Stomach (tissue), 8 donors: ENCODE measurements at regions not wholly inside any gene's neighbourhood (a gene's known extent, or its start where the extent isn't known, plus 50 kb on each side); places are given as distances from the start of the nearest gene placed in this dataset.

ENCODE experiments used
- DNase-seq, 2 donors: peaks; one replicate each; pipeline versions ENCODE4 v3.0.0 to v3.0.0-alpha.2; 2013 to 2019
- H3K27ac ChIP-seq, 5 donors: fragments of 200-600 bp in 4 of 5; sonication (generic) in 4 of 5; one replicate each; pipeline ENCODE4 v1.5.1; 2013 to 2019; ENCODE audit warnings: mild to moderate bottlenecking in 1 of 5, moderate library complexity in 1 of 5
- H3K27me3 ChIP-seq, 3 donors: fragments of 200-600 bp; sonication (generic); one replicate each; pipeline ENCODE4 v1.5.1; 2017 to 2019; ENCODE audit warnings: mixed run types in 1 of 3
- H3K36me3 ChIP-seq, 4 donors: fragments of 200-600 bp; sonication (generic); 1 replicate in 3 of 4; 2 replicates in 1 of 4; pipeline ENCODE4 v1.5.1; 2016 to 2019
- H3K4me1 ChIP-seq, 4 donors: fragments of 200-600 bp; sonication (generic); one replicate each; pipeline ENCODE4 v1.5.1; 2016 to 2019
- H3K4me3 ChIP-seq, 4 donors: fragments of 200-600 bp; sonication (generic) in 3 of 4; one replicate each; pipeline ENCODE4 v1.5.1; 2016 to 2019; ENCODE audit warnings: mild to moderate bottlenecking in 1 of 4
- H3K9me3 ChIP-seq, 4 donors: fragments of 200-600 bp; sonication (generic); one replicate each; pipeline ENCODE4 v1.5.1; 2016 to 2019
- CTCF ChIP-seq, 7 experiments: fragments of 450-650 bp in 4 of 7; fragments of 200-600 bp in 3 of 7; sonication (generic) in 3 of 7; IDR thresholded peaks; one replicate each; pipeline ENCODE4 v1.5.1; 2016 to 2019; ENCODE audit warnings: antibody characterized with exemption in 7 of 7, control low read depth in 2 of 7, mild to moderate bottlenecking in 1 of 7
- EP300 ChIP-seq: sonication (generic); formaldehyde crosslinking; IDR thresholded peaks from one replicate; pipeline ENCODE4 v1.6.1; 2017; ENCODE audit warnings: antibody characterized with exemption
- POLR2A ChIP-seq, 4 donors: fragments of 450-650 bp; IDR thresholded peaks; one replicate each; pipeline ENCODE4 v1.6.1; 2016; ENCODE audit warnings: antibody characterized with exemption in 4 of 4, control low read depth in 2 of 4, mild to moderate bottlenecking in 1 of 4, moderate library complexity in 1 of 4
- POLR2AphosphoS5 ChIP-seq, 3 donors: sonication (generic); formaldehyde crosslinking; IDR thresholded peaks; one replicate each; pipeline ENCODE4 v1.6.1; 2016; ENCODE audit warnings: antibody characterized with exemption in 3 of 3
- WGBS, 5 donors: extraction: QIAGEN DNeasy Blood & Tissue Kit in 3 of 5; methylation state at CpG; one replicate each; pipeline versions ENCODE4 v1.1.5 to v1.1.7; 2013 to 2018; 5-methylcytosine and 5-hydroxymethylcytosine counted together
- intact Hi-C: fragments of 100-400 bp; cut with DNase I; formaldehyde crosslinking; loops from one replicate; pipeline ENCODE4 v1.15.1; 2023; ENCODE audit warnings: low total_unique reads
- donor health status: healthy with polysubstance abuse.
- donor health status: Bipolar disorder and iron deficiency.
- donor health status: healthy.

- no peak for TF ChIP-seq POLR2AphosphoS5 (IDR thresholded peaks at IDR 0.05)
- TF ChIP-seq POLR2A (IDR thresholded peaks at IDR 0.05) = no peak
- intact Hi-C loops = no loop called here
- no peaks in the 10 kb centered on the region for H3K27me3 ChIP-seq
- peaks cover 0 to 9% (median 2%) of the 10 kb centered on the region in 4 donors for H3K4me1 ChIP-seq
- no peak overlapping the region for H3K4me3 ChIP-seq
- no peak overlapping the region for H3K27ac ChIP-seq
- DNase-seq = no peak
- WGBS, 5 donors = 27 to 46% (median 40%) methylated on average over 1 of the region's 1 CpG
- no peaks in the 10 kb centered on the region for H3K9me3 ChIP-seq
- H3K36me3 ChIP-seq = no peaks in the 10 kb centered on the region
Observed at GRCh38 chr4:96097693-96098092, 257.8 kb downstream of the PDHA2 start.

GRCh38 chr4:96099031-96099430 lies 259.1 kb downstream of the PDHA2 start:
- no peak for DNase-seq
- H3K27ac ChIP-seq = no peak overlapping the region
- H3K4me3 ChIP-seq = no peak overlapping the region
- intact Hi-C loops = no loop called here
- 13 to 40% (median 26%) methylated on average over 1 of the region's 1 CpG for WGBS, 5 donors
- no peaks in the 10 kb centered on the region for H3K36me3 ChIP-seq
- no peaks in the 10 kb centered on the region for H3K9me3 ChIP-seq
- no peaks in the 10 kb centered on the region for H3K27me3 ChIP-seq
- TF ChIP-seq CTCF (IDR thresholded peaks at IDR 0.05) (no peak), POLR2AphosphoS5 (IDR thresholded peaks at IDR 0.05) (no peak), EP300 (no peak), POLR2A (IDR thresholded peaks at IDR 0.05) (no peak)
- H3K4me1 ChIP-seq = peaks cover 0 to 12% (median 2%) of the 10 kb centered on the region in 4 donors

GRCh38 chr4:96102541-96103026 lies 262.7 kb downstream of the PDHA2 start:
- Histone ChIP-seq H3K36me3 (no peaks in the 10 kb centered on the region), H3K9me3 (no peaks in the 10 kb centered on the region), H3K27me3 (no peaks in the 10 kb centered on the region), H3K4me3 (no peak overlapping the region), H3K4me1 (peaks cover 0 to 12% (median 2%) of the 10 kb centered on the region in 4 donors), H3K27ac (peak overlapping the region in 1 of 5 donors; percentile 38)
- DNase-seq = no peak
- intact Hi-C loops = no loop called here
- 54 to 80% (median 69%) methylated on average over 3 of the region's 3 CpGs for WGBS, 5 donors
- no peak for TF ChIP-seq CTCF (IDR thresholded peaks at IDR 0.05)
- no peak for TF ChIP-seq POLR2AphosphoS5 (IDR thresholded peaks at IDR 0.05)
- TF ChIP-seq POLR2A (IDR thresholded peaks at IDR 0.05) = no peak
- no peak for TF ChIP-seq EP300

GRCh38 chr4:96103086-96103485 lies 263.2 kb downstream of the PDHA2 start:
- DNase-seq = peak in 1 of 2 donors; percentile 18
- no peak for TF ChIP-seq CTCF (IDR thresholded peaks at IDR 0.05)
- Histone ChIP-seq H3K27ac (peak overlapping the region in 1 of 5 donors; percentile 38), H3K27me3 (no peaks in the 10 kb centered on the region), H3K4me3 (no peak overlapping the region), H3K9me3 (no peaks in the 10 kb centered on the region), H3K4me1 (peaks cover 0 to 12% (median 2%) of the 10 kb centered on the region in 4 donors), H3K36me3 (no peaks in the 10 kb centered on the region)
- WGBS, 5 donors = 25 to 46% (median 33%) methylated on average over 5 of the region's 5 CpGs
- intact Hi-C loops = no loop called here

GRCh38 chr4:96108146-96108545 lies 268.3 kb downstream of the PDHA2 start:
- TF ChIP-seq EP300 = no peak
- no peak for TF ChIP-seq POLR2AphosphoS5 (IDR thresholded peaks at IDR 0.05)
- no peak for TF ChIP-seq POLR2A (IDR thresholded peaks at IDR 0.05)
- TF ChIP-seq CTCF (IDR thresholded peaks at IDR 0.05) = no peak
- intact Hi-C loops = no loop called here

More at GRCh38 chr4:96108146-96108545, 268.3 kb downstream of the PDHA2 start:
- no peak for DNase-seq
- WGBS, 5 donors = 55 to 85% (median 73%) methylated on average over 1 of the region's 1 CpG
- Histone ChIP-seq H3K4me1 (peaks cover 0 to 5% (median 0%) of the 10 kb centered on the region in 4 donors), H3K27ac (no peak overlapping the region), H3K36me3 (no peaks in the 10 kb centered on the region), H3K9me3 (no peaks in the 10 kb centered on the region), H3K27me3 (no peaks in the 10 kb centered on the region), H3K4me3 (no peak overlapping the region)
